ENCODE measurements at regions not wholly inside any gene's neighbourhood (a gene's known extent, or its start where the extent isn't known, plus 50 kb on each side); places are given as distances from the start of the nearest gene placed in this dataset.

GRCh38 chr10:129365767-129366402, 101.2 kb upstream of the MGMT start:
- DNase-seq: no peak

DNA sequence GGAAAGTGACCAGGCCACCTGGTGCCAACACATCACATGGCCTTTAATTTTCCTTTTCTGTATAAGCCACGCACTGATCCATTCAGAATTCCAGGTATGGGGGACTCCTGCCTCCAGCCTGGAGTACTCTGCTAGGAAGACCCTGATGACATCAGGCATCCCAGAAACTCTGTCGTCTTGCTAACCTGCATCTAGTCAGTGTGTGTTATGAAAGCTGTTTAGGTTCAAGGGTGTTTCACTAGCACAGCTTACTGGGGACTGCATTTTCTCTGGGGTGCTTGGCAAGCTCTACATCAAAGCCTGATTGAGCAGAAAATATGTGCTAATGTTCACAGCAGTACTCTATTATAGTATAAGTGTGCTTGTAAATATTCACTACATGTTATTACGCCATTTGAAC, 100.6 kb upstream of the MGMT start:
- no peak for DNase-seq

DNA sequence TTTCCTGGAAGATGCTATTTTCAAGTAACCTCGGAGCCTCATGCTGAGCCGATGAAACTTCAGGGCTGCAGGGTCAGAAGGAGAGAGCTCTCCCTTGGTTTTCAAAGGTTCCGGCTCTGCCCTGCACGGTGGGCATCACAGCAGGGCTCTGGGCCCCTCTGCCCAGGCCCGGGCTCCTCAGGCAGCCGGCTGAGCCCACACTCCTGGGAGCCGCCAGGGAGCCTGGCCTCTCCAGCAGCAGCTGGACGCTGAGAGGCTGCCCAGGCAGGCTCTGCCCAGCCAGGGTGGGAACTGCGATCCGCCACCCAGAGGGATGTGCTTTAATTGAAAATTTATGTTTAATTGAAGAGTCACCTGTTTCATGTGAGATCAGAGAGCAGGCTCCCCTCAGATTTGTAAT, 97.5 kb upstream of the MGMT start:
- no peak for DNase-seq

GRCh38 chr10:129371541-129371940, 95.5 kb upstream of the MGMT start:
- no peak for DNase-seq

- DNase-seq: no peak
Measured at GRCh38 chr10:129372172-129372571, 94.9 kb upstream of the MGMT start.

GRCh38 chr10:129373231-129373630, 93.8 kb upstream of the MGMT start:
- no peak for DNase-seq

- DNase-seq: no peak
Measured at GRCh38 chr10:129373718-129374117, 93.3 kb upstream of the MGMT start.

- DNase-seq: no peak
Measured at GRCh38 chr10:129375171-129375570, 91.9 kb upstream of the MGMT start.

DNA sequence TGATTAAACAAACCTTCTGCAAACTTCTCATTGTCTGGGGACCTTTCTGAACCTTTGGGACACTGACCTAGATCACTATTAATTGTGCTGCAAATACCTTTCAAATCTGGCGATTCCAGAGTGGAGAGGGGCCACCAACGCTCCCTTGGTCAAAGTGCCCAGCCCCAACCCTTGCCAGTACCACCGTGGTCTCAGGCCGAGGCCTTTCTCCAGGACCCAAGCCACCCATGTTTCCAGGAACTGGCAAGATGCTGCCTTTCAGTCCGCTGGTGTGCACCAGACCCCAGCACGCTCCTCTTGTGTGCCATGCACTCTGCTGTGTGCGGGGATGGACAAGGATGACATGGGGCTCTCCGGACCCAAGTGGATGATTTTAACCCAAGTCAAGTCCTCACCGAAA, 91.1 kb upstream of the MGMT start:
- DNase-seq: no peak

GRCh38 chr10:129380279-129380678, 86.8 kb upstream of the MGMT start:
- DNase-seq: no peak

GRCh38 chr10:129381741-129382140, 85.3 kb upstream of the MGMT start:
- no peak for DNase-seq

DNA sequence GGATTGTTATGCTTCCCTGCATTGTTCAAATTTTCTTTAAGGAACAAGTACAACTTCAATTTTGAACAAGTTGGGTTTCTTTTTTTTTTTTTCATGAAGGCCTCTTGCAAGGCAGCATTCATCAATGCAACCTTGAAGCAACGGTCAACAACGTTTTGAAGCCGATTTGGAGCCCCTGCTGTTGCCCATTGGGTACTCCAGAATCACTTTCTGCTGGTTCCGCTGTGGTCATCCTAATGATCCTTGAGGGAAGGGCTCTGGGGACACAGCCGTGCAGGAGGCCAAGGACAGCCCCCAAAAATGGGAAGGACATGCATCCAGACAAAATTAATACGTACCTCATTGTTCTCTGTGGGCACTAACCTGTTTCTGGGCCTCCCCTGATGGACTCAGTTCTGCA, 84.6 kb upstream of the MGMT start:
- no peak for DNase-seq

DNA sequence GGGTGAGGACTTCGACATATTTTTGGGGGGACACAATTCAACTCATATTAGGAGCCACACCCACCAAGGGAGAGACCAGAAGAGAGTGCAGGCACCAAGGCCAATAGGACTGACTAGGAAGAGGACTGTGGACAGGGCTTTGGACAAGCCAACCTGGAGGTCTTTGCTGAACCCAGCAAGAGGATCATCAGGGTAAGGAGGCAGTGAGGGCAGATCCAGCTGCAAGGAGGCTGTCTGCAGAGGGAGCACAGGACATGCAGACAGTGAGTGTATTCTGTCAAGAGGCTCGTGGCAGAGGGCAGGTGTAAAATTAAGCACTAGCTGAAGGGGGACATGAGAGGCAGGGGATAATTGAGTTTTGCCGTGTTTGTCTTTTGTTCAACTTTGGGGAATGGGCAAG, 83.4 kb upstream of the MGMT start:
- no peak for DNase-seq

GRCh38 chr10:129385600-129385999, 81.4 kb upstream of the MGMT start:
- DNase-seq: no peak

- no peak for DNase-seq
Measured at GRCh38 chr10:129386415-129387257, 80.4 kb upstream of the MGMT start.

DNA sequence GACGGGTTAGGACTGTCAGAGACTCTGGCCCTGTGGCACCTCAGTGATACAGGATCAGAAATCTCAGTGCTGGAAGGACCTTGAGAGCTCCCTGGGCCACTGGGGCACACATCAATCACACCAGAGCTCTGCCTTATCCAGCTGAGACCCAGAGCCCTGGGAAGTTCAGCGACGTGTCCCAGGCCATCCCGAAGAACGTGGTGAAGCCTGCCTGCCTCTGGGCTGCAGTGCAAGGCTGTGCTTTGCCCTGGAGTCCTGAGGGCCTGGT, 79.8 kb upstream of the MGMT start:
- no peak for DNase-seq

DNA sequence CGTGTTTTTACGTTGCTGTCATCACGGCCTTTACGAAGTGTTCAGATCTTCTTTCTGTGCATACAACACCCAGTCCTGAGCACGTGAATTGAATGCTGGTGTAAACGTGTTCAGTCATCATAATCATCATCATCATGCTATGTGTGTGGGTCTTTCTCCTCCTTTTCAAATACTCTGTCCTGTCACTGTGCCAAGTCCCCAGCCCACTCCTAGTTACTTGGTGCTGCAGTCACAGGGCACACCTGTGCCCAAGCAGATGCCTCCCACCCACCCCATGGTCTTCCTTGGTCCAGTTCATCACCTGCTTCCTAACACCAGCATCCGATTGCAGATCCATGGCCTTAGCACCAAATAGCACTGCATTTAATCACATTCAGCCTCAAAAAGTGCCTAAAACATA, 78.6 kb upstream of the MGMT start:
- DNase-seq: no peak

- no peak for DNase-seq
Measured at GRCh38 chr10:129389194-129389593, 77.8 kb upstream of the MGMT start.

DNA sequence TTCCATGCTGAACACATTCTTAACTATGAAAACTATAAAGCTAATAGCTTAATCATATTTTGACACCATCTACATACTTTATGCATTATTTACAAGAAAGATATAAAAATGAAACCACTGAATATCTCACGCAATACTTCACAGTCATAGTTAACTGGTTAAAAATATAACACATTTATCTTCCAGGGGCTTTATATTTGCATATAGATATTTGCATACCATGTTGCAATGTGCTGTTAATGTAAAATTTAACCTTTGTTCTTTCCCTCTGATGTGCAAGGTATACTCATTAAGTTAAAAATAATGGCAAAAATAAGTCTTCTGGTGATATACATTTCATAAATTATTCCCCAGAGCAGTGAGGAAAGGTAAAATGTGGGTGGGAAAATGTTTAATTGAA, 76.9 kb upstream of the MGMT start:
- DNase-seq: no peak

DNA sequence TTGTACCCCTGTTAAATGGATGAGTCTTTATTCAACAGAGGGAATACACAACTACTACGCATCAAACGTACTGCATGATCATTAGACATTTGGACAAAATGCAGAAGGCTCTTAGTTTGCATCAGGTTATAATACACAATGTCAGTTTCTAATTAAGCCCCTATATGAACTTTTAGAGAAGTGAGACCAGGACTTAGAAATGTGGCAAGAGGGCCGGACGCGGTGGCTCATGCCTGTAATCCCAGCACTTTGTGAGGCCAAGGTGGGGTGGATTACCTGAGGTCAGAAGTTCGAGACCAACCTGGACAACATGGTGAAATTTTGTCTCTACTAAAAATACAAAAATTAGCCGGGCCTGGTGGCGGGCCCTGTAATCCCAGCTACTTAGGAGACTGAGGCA, 76.3 kb upstream of the MGMT start:
- no peak for DNase-seq

- DNase-seq: no peak
Measured at GRCh38 chr10:129391464-129391863, 75.6 kb upstream of the MGMT start.

- DNase-seq: no peak
Measured at GRCh38 chr10:129392855-129393254, 74.2 kb upstream of the MGMT start.

GRCh38 chr10:129393812-129394211, 73.2 kb upstream of the MGMT start:
- no peak for DNase-seq

DNA sequence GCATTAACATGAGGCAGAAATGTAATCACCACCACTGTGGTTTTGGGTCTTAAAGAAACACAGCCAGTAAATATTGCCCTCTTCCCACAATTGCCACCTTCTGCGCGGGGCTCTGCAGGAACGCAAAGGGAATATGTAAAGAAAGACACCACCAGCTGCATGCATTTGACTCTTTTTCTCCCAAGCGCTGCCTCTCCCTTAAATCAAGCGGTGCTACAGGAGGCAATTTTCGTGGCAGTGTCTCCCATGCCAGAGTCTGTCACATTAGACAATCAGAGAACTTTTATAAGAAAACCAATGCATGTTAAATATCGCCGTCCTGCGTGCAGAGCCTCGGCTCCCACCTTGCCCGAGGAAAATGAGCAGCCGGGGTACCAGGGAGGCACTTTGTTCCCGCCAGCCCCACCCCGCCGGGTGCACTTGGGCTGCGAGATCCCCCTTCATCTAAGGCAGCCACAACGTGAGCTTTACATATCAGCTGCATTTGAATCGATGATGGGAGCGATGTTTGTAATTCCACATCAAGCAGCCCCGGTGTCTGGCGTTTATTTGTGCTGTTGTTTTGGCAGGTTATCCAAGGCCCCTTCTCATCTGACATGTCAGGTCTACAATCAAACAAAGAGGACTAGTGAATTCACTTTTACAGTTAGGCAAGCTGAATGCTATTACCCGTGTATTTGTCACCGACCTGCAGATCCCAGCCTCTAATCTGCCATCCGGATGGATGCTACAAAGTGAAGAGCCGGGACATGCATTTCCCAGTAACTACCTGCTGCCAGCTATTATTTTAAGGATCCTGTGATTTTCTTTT, 72.3 kb upstream of the MGMT start:
- no peak for DNase-seq
